Fibroblast of the conjunctiva (primary cell): ENCODE measurements at regions not wholly inside any gene's neighbourhood (a gene's known extent, or its start where the extent isn't known, plus 50 kb on each side); places are given as distances from the start of the nearest gene placed in this dataset.

Source experiments
- DNase-seq: peaks from one replicate; pipeline ENCODE4 v3.0.0-alpha.2; 2010; ENCODE audit warnings: low read depth

- no peak for DNase-seq
These were observed 130.0 kb downstream of the DLL1 start for GRCh38 chr6:170160628-170161611.

DNA sequence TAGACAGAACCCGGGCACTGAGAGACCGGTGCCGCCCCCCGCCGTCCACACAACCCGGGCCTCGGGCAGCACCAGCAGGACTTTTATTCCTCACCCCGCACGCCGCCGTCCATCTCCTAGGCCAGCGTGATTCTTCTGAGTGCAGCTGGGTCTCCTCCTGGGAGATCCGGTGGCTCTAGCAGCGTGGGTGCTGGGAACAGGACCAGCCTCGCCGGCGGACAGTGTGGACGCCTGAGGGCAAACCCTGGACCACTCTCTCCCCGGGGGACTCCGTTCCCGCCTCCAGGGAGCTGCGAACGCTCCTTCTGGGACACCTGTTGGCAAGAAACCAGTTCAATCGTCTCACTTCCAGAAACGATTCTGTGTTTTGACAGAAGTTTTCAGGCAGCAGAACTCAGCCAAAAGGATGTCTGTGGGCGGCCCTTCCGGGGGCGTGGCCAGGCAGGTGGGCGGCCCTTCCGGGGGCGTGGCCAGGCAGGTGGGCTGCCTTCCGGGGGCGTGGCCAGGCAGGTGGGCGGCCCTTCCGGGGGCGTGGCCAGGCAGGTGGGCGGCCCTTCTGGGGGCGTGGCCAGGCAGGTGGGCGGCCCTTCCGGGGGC, 130.7 kb downstream of the DLL1 start:
- DNase-seq = no peak

DNA sequence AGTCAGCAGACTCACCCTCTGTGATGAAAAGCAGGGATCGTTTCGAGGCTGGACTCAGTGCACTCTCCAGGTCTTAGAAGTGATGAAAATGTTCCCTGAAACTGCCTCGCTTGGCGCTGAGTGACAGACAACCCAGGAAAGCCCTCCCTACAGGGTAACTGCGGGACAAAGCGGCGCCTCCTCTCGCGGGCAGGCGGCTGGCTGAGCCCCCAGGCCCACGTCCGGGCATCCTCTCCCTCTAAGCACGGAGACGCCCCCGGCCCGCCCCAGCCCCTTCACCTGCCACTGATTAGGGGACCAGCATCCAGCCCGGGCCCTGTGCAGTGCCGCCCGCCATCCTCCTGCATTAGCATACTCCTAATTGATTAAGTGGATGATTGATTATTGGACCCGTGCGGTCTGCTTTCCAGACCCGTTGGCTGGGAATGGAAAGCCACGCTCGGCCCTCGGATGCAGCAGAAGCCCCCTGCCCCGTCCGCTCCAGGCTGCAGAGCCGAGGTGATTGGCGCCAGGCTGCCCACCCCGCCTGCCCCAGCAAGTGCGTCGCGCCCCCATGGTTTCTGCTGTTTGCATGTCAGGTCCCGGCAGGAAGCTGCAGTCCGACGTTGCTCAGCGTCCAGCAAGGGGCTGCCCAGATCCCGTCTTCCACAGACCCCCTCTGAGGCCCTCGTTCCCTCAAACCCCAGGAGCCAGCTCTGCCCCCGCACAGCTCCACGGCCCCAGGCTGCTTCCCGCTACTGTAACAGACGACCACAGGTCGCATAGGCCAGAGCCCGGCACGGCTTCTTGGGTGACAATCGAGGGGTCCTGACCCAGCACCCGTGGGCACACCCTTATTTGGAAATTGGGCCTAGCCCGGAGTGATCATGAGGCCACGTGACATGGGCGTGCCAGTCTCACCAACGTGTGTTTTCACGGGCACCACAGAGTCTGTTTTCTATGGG, 131.6 kb downstream of the DLL1 start:
- DNase-seq = no peak

GRCh38 chr6:170158296-170159021, 132.4 kb downstream of the DLL1 start:
- DNase-seq = no peak

GRCh38 chr6:170157567-170158218, 133.2 kb downstream of the DLL1 start:
- DNase-seq = no peak

- no peak for DNase-seq
These were observed 134.2 kb downstream of the DLL1 start for GRCh38 chr6:170156448-170157375.

DNA sequence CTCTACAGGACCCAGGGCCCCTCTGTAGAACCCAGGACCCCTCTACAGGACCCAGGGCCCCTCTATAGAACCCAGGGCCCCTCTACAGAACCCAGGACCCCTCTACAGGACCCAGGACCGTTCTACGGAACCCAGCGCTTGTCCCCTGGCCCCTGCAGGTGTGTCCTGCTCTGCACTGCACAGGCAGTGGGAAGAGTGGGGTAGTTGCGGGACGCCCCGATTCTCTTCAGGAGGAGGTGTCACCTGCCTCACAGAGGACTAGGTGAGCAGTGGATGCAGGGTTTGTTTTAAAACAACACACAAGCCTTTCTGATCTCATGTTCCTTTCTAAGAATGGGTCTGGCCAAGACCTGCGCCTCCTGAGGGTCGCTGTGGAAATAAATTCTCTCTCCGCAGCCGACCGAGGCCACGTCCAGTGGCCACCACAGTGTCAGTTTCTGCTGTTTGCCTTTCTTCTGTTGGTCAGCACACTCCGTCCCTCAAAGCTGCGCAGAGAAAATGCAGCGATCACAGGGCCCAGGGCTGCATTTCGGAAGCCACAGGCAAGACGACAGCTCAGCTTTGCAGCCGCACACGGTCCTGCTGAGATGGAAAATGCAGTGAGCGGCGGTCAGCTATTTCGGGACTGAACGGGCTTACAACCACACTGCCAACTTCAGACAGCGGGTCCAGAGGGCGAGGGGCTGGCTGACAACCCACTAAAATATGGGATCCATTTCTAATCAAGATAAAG, 135.2 kb downstream of the DLL1 start:
- DNase-seq = no peak

GRCh38 chr6:170153436-170154319, 137.2 kb downstream of the DLL1 start:
- DNase-seq = no peak

- no peak for DNase-seq
These were observed 137.9 kb downstream of the DLL1 start for GRCh38 chr6:170152989-170153388.

DNA sequence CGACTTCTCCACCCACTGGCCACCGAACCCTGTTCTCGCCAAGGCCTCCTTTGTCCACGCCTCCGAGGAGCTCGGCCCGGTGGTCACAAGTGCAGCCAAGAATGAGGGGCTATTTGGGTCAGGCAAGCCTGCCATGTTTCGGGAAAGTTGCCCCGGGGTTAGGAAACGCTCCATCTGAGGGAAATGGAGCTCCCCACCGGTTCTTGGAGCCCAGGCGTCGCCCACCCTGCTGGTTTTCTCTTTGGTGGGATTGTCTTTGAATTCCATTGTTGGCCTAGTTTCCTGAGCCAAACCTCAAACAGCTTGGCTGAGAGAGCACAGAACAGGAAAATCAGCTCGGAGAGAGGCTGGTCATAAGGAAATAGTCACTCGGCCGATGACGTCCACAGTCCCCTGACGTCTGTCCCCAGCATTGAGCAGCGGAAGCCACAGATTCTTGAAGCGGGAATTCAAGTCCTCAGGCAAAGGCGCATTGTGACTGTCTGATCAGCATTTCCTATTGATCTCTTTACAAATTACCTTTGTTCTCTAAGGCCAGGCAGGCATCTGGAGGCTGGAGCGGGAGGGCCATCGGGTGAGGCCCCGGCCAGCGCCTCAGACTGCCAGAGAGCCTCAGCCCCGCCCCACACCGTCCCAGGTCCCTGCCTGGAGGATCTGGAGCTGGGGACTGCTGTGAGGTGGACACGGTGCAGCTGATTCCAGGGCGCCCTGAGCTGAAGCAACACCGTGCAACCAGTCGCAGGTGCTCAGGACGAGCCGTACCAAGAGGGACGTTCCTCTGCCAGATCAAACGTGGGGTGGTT, 138.6 kb downstream of the DLL1 start:
- DNase-seq = no peak

DNA sequence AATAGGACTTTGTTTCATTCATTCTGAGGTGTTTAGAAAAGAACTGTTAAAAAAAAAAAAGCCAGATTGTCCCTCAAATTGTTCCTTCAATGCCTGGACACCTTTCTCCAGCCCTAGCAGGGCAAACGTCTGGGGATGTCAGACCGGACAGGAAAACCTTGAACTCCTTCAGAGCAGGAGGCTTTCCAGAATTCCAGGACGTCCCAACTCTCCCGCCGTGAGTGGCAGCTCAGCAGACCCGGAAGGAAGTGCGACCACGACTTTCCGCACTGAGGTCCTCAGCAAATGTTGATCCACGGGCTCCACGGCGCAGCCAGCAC, 139.1 kb downstream of the DLL1 start:
- DNase-seq = no peak

DNA sequence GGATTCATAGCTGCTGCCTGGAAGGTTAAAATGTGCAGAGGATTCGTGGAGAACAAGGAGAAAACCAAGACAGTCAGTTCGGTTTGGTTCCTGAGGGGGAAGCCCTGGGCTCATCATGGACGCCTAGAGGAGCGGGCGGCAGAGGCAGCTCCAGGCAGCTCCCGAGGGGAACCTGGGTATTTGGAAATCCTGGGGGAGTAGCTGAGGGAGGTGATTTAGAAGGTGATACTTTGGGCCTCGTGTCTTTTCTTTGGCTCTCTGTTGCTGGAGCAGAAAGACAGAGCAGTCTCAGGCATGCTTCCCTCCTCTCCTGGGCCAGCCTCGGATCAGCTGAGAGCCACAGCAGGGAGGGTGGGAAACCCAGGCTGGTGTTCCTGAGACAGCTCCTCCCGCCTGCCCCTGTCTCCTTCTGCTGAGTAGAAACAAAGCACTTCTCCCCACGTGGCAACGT, 139.5 kb downstream of the DLL1 start:
- DNase-seq = no peak

- DNase-seq = no peak
These were observed 140.3 kb downstream of the DLL1 start for GRCh38 chr6:170150590-170150945.

GRCh38 chr6:170149681-170150589, 140.9 kb downstream of the DLL1 start:
- no peak for DNase-seq

GRCh38 chr6:170148709-170149470, 142.0 kb downstream of the DLL1 start:
- DNase-seq = no peak
